GM19467 (cell line): ENCODE measurements at regions not wholly inside any gene's neighbourhood (a gene's known extent, or its start where the extent isn't known, plus 50 kb on each side); places are given as distances from the start of the nearest gene placed in this dataset.
"Not testable (repeated sequence)": the region's sequence is repeated elsewhere in the genome, so short reads cannot be mapped to it uniquely, and the experiment has no call there.

Experiments used
- ATAC-seq: cut with Tn5 transposase; IDR thresholded peaks from one replicate; pipeline ENCODE4 v1.9.1; 2021; ENCODE audit warnings: mild to moderate bottlenecking, moderate library complexity; ENCODE audit not compliant: unreplicated experiment

DNA sequence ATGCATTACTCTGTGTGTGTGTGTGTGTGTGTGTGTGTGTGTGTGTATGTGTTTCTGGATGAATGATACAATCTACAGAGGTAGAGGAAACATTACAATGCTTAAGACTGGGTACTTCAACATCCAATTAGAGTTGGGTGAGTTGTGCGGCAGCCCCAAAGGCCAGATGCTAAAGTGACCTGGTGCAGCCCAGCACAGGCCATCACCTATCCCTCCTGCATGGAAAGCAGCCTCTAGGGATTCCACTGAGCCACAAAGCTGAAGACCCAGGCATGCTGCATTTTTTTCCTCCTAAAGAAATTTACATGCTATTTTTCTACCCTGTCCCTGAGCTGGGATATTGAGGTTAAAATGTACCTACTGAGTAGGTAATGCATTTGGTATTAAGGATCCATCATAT, 79.1 kb upstream of the ETAA1 start:
- ATAC-seq: no peak

DNA sequence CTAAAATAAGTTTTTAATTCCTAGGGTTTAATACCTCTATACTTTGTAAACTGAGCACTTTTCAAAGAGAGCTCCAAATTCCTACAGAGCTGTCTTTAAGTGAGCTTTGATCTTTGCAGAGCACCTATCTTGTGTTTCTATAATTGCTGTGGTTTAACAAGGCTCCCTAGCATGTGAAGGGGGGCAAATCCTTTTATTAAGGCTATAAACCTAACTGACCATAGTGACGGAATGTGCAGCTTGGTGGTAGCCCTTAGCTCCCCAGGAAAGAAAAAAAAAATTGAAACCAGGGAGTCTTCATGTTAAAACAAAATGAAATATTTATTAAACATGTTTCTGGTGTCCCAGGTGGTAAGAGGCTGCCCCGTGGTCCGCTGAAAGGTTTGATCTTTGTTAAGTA, 78.6 kb upstream of the ETAA1 start:
- no peak for ATAC-seq

DNA sequence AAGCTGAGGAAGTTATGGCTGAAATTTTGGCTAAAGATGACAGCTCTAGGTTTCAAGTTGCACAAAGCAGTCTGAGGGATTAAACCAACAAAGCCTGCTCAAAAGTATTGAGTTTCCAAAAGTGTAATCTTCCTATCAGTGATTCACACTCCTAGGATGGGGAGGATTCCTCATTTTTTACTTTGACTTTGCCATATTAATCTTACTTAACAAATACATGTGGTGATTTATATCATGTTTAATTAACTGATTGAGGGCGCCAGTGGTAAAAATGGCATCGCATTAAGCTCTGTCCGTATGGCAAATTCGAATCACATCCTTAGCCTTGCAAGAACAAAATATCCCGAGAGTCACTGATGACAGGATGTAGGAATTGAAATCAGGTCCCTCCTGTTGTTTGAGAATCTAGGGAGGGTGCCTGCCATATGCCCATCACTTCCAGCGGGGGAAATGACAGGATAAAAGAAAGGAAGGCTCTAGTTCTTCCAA, 78.1 kb upstream of the ETAA1 start:
- no peak for ATAC-seq

DNA sequence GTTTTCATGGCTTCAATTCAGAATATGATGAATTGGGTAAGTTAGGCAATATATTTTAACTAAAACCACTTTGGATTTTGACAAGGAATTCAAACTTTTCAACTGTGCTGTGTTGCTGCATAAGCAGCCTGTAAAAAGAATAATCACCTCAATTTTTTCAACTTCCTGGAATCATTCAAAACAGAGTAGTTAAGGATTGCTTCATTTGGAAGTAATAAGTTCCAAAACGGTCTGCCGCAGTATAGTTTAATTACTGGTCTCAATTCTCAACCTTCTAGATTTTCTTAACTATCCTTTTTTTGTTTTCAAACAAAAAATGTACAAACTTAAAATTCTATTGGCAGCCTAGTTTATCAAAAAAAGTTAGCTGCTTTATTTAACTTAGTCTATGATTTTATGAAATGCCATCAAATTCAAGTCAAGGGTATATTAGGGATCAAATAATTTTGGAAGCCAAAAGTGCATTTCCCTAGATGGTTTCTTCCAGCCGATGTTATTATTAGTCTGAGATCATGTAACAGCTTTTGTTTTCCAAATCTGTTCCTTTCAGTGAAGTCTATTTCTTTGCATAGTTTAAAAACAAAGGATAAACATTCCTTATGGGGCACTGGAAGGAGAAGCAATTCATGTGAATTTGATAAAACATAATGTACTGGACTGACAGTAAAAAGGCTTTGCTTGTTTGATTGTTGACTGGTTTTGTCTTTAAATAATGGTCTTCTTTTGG, 76.1 kb upstream of the ETAA1 start:
- ATAC-seq: no peak

DNA sequence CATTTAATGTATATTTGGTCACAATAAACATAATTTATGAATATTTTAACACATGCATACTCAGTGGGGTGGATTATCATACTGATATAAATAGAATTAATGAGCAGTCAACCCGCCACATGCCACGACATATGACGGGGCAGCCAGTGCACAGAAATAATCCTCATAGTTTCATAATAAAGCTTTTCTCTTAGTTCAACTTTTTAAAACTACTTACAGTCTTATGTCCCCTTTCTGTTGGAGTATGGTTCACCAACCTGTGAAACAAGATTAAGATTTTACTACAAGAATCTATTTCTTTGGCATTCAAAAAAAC, 75.6 kb upstream of the ETAA1 start:
- no peak for ATAC-seq

DNA sequence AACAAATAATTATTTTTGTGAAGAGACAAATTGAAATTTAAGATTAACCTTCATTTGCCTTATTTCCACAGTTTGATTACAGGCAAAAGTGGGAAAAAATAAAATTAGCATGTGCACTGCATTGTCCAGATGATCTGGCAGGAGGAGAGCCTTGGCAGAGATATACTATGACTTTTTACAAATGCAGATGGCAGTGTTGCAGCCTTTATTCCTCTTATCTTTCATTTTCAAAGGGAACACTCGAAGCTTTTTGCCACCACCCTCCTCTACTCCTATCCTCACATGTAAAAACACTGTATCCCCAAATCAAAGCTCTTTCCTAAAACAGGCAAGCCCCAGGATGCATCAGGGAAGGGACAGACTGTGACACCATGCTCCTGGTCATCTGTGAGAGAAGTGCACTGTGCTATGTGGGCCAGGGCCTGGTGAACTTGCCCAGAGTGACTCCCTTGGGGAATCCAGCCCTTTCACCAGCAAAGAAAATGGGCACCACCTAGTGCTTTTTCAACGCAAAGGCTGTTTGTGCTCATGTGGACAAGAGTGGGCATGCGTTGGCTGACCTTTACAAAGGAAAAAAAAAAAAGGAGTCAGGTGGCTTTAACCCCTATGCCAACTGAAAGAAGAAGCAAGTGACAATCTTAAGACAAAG, 74.7 kb upstream of the ETAA1 start:
- no peak for ATAC-seq

DNA sequence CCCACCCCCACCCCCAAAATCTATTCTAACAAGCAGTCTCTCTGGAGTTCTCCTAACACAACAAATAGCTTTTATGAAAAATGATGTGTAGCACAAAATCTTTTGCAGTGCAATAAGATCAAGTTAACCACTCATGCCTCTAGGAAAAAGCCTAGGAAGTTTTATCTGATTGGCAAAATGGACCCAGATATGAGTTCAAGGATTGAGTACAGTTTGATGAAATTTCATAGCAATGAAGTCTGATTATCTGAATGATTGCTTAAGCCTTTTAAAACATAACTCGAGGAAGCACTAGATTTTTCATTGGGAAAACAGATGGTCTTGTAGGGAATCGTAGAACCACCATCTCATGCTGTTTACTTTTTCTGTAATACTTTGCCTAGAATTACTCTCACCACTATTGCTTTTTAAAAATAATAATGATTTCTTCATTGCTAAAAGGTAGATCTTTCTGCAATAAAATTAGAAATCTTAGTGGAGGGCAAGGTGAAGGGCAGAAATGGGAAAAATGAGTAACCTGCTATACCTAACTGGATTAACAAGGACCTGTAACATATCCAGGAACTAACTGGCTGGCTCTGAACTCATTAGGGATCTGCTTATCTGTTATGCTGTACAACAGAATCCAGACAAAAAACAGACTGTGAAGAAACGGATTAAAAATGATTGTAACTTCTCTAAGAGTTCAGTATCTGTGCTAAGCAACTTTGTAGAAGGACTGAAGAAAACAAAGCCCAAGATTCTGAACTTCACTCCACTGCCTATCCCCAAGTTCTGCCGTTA, 73.7 kb upstream of the ETAA1 start:
- no peak for ATAC-seq

DNA sequence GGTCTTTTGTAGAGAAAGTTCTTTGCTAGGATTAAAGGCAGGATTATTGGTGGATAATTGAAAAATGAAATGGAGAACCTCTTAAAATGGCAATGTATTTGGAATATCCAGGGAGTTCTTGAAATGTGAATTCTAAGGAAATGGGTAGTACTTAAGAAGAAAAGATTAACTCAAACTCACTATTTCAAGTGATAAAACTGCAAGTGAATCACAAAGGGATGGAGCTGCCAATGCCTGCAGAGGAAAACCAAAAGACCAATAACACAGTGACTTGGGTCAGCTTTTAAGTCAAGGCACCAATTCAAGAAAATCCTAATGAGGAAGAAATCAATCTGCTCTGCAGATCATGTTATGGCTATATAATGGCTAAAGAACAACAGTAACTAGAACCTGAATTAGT, 67.6 kb upstream of the ETAA1 start:
- ATAC-seq: no peak

DNA sequence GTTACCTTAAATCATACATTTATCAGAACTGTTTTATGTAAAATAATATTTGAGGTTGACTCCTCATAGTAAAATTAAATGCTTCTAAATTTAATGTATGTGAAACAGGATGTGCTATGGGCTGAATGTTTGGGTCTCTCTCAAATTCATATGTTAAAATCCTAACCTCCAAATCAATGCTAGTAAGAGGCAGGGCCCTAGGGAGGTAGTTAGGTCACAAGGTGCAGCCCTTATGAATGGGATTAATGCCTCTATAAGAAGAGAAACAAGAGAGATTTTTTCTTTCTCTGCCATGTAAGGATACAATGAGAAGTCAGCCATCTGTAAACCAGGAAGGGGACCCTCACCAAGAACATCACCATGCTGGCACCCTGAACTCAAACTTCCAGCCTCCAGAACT, 67.2 kb upstream of the ETAA1 start:
- no peak for ATAC-seq

DNA sequence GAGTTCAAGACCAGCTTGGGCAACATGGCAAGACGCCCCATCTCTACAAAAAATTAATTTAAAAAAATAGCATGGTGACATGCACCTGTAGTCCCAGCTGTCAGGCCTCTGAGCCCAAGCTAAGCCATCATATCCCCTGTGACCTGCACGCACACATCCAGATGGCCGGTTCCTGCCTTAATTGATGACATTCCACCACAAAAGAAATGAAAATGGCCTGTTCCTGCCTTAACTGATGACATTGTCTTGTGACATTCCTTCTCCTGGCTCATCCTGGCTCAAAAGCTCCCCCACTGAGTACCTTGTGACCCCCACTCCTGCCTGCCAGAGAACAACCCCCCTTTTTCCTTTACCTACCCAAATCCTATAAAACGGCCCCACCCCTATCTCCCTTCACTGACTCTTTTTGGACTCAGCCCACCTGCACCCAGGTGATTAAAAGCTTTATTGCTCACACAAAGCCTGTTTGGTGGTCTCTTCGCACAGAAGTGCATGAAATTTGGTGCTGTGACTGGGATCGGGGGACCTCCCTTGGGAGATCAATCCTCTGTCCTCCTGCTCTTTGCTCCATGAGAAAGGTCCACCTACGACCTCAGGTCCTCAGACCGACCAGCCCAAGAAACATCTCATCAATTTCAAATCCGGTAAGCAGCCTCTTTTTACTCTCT, 65.6 kb upstream of the ETAA1 start:
- ATAC-seq: not testable (repeated sequence)

DNA sequence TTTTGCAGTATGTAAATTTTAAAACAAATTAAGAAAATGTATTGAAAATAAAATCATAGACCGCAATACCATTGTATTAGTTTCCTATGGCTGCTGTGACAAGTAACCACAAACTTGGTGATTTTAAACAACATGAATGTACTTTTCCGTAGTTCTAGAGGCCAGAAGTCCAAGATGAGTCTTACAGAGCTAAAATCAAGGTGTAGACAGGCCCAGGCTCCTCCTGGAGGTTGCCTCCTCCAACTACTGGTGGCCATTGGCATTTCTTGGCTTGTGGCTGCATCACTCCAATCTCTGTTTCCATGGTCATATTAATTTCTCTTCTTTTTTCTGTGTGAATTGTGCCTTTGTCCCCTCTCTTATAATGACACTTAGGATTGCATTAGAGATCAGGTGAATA, 59.2 kb upstream of the ETAA1 start:
- ATAC-seq: no peak

DNA sequence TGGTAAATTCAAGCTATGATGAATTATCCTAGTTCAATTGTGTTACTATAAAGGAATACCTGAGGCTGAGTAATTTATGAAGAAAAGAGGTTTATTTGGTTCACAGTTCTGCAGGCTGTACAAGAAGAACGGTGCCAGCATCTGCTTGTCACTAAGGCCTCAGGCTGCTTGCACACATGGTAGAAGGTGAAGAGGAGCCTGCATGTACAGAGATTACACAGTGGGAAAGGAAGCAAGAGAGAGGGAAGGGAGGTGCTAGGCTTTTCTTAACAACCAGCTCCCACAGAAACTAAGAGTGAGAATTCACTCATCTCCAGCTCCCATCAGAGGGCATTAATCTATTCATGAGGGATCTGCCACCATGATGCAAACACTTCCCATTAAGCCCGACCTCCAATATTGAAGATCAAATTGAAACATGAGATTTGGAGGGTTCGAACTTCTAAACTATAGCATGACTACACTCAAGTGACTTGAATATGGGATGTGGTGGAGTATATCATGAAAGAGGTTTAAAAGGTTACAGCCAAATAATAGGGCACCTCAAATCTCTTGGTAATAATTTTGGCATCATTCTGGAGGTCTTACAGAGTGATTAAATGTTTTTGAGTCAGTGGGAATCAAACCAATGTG, 58.4 kb upstream of the ETAA1 start:
- no peak for ATAC-seq

DNA sequence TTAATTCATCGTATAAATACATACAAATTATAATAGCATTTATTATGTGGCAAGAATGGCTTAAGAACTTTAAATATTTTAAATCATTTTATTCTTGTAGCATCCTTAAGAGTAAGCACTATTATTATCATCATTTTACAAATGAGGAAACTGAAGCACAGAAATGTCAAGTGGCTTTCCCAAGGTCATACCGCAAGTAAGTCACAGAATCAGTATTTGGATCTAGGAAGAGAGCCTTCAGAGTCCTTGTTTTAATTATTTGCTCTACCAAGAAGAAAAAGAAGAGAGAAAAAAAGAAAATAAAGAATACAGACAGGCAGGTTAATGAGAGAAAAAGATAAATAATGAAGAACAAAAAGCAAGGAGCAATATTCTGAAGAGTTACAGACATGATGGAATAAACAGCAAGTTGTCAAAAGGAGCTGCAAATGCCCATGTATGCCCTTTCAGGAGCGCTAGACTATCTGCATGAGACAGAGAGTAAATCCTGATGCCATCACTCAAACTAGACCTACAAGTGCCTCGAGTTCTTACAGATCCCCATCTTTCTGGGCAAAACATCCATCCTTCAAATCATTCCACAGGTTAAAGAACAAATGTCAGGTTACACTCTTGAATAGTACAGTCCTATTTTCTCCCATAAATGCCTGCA, 57.8 kb upstream of the ETAA1 start:
- no peak for ATAC-seq

DNA sequence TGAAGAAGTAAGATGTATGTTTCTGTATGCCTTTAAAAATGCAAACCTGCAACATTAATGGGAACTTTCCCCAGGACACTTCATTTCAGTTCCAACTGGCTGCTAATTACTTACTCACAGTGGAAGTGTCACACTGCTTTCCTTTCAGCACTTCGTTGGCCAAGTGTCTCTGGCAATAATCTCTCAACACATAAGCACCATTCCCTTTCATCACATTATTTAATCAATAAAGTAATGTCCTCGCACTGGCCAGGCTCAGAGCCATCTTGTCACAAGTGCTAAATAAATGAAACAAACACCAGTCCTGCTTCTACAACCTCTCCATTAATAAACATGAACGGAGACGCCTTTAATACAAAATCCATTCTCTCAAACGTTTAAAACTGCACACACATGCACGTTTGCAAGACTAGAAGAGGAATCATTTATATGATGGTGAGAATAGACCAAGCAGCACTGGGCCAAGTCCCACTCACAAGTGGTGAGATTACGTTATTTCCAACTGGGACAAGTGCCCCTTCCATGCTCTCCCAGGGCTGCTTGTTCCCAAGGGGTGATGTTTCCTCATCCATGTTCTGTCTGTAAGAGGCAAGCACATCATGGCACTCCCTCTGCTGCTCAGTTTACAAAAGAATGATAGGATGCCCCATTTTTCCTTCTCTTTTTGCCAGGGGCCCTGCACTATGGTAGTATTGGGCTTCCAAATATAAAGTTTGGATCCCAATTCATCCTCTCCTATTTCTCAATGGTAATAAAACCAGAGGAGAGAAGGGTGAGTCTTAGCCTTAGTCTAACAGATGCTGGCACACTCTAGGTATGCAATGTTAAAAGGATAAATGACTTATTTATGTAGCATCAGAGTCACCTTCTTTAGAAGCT, 56.8 kb upstream of the ETAA1 start:
- ATAC-seq: no peak

DNA sequence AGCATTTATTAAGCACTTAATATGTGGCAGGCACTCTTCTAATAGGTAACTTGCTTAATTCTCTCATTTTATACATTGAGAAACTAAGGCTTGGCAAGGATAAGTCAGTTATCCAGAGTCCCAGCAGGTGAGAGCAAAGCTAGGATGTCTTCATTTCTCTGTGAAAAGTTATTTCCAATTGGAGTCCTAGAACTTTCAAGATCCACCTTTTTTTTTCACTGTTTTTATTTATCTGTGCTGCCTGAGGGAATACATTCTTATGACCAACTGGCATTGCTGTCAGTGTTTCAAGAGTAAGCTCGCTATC, 56.2 kb upstream of the ETAA1 start:
- no peak for ATAC-seq

DNA sequence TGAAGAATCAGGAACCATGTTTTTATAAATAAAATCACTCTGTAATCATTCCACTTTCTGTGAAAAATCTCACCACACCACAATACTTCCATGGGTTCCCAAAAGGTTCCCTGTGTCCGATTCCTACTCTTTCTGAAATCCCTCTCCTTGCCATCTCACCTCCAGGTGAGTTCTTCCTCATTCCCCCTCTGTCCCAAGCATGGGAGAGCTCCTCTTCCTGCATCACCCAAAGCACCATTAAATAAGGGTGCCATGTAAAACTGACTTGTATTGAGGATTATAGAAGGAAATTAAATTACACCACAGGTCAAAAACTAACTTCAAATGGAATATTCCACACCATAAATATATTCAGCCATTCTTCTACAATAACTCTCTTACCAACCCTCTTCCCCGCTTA, 55.8 kb upstream of the ETAA1 start:
- no peak for ATAC-seq

DNA sequence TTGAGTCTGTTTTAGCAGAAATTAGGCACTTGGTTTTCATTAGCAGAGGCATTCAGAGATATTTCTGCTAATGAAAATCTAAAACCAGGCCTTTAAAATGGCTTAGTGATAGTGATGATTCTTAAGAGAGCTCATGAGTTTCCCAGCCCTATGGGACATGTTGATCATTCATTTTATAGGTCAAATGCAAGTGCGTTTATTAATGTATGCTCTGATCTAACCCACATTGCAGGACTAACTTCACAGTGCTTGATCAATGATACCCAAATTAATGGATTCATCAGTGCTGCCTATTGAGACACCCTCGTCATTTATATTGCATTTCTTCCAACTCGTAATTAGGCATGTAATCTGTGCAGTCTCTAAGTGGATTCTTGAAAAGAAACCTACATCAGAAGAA, 54.7 kb upstream of the ETAA1 start:
- no peak for ATAC-seq

DNA sequence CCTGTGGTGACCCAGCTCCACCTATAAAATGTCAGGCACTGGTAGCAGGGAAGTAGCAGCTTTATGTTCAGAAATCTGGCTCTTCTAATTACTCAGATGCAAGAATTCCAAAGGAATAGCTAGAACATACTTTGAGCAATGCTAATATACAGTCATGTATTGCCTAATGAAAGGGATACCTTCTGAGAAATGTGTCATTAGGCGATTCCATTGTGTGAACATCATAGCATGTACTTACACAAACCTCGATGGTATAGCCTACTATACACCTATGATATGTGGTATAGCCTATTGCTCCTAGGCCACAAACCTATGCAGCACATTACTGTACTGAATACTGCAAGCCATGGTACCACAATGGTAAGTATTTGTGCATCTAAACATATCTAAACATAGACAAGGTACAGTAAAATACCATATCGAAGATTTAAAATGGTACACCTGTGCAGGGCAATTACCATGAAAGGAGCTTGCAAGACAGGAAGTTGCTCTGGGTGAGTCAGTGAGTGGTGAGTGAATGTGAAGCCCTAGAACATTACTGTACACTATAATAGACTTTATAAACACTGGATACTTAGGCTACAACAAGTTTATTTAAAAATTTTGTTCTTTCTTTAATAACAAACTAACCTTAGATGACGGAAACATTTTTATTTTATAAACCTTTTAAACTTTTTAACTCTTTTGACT, 50.3 kb upstream of the ETAA1 start:
- no peak for ATAC-seq
